SU-DHL-6 (cell line): ENCODE measurements at regions not wholly inside any gene's neighbourhood (a gene's known extent, or its start where the extent isn't known, plus 50 kb on each side); places are given as distances from the start of the nearest gene placed in this dataset.

Experiments
- H2AFZ ChIP-seq: fragments of 200-600 bp; sonication (generic); 2 replicates; pipeline ENCODE4 v1.6.1; 2014; ENCODE audit warnings: low read depth, mild to moderate bottlenecking, moderate library complexity, mixed read lengths, antibody characterized with exemption, low read length; ENCODE audit not compliant: severe bottlenecking
- H3F3A ChIP-seq: fragments of 200-600 bp; shearing (Covaris generic); 2 replicates; pipeline ENCODE4 v1.6.0; 2016; ENCODE audit warnings: antibody characterized with exemption, mild to moderate bottlenecking; ENCODE audit not compliant: insufficient read depth
- H3K27ac ChIP-seq: fragments of 200-600 bp; sonication (generic); 2 replicates; pipeline ENCODE4 v1.5.1; 2016; ENCODE audit warnings: low read depth, mild to moderate bottlenecking, low read length, moderate library complexity, mixed read lengths
- H3K27me3 ChIP-seq: fragments of 200-600 bp; sonication (generic), shearing (Covaris generic); 2 replicates; pipeline ENCODE4 v1.6.0; 2014; ENCODE audit warnings: mild to moderate bottlenecking, low read length
- H3K36me3 ChIP-seq: fragments of 200-600 bp; sonication (generic); 2 replicates; pipeline ENCODE4 v1.6.1; 2014; ENCODE audit warnings: mild to moderate bottlenecking, low read length, mixed read lengths
- H3K4me2 ChIP-seq: fragments of 300-600, 200-600 bp; shearing (Covaris generic), sonication (generic); 2 replicates; pipeline ENCODE4 v1.6.0; 2014; ENCODE audit warnings: low read length, low read depth, mild to moderate bottlenecking; ENCODE audit not compliant: poor library complexity, severe bottlenecking
- H3K4me3 ChIP-seq: fragments of 200-600 bp; sonication (generic); 2 replicates; pipeline ENCODE4 v1.5.1; 2014; ENCODE audit warnings: antibody characterized with exemption, low read length, mild to moderate bottlenecking, mixed read lengths; ENCODE audit not compliant: insufficient read depth, poor library complexity, severe bottlenecking
- H3K79me2 ChIP-seq: fragments of 200-600 bp; sonication (generic); 2 replicates; pipeline ENCODE4 v1.6.1; 2014; ENCODE audit warnings: mild to moderate bottlenecking, low read length, moderate library complexity; ENCODE audit not compliant: insufficient read depth
- H3K9ac ChIP-seq: fragments of 200-600 bp; sonication (generic); 2 replicates; pipeline ENCODE4 v1.7.0; 2014; ENCODE audit warnings: mild to moderate bottlenecking, low read length
- H3K9me2 ChIP-seq: fragments of 200-600 bp; sonication (generic); replicated peaks from 2 replicates; pipeline ENCODE4 v1.6.1; 2014; ENCODE audit warnings: low read length; ENCODE audit not compliant: insufficient read depth
- H3K9me3 ChIP-seq: fragments of 200-600 bp; sonication (generic); 2 replicates; pipeline ENCODE4 v1.6.1; 2014; ENCODE audit warnings: low read length, mixed read lengths; ENCODE audit not compliant: insufficient read depth
- H4K20me1 ChIP-seq: fragments of 200-600 bp; sonication (generic); 2 replicates; pipeline ENCODE4 v1.6.1; 2014; ENCODE audit warnings: low read depth, mild to moderate bottlenecking, antibody characterized with exemption, low read length, moderate library complexity, mixed read lengths
- CTCF ChIP-seq: fragments of 200-600 bp; sonication (generic); IDR thresholded peaks from one replicate; pipeline ENCODE4 v1.5.1; 2017; ENCODE audit warnings: antibody characterized with exemption, mild to moderate bottlenecking, low read length, moderate library complexity; ENCODE audit not compliant: insufficient read depth, poor library complexity, severe bottlenecking
- EZH2phosphoT487 ChIP-seq: fragments of 200-600 bp; sonication (generic), shearing (Covaris generic); conservative IDR thresholded peaks from 2 replicates; pipeline ENCODE4 v1.6.1; 2018; ENCODE audit warnings: mild to moderate bottlenecking, antibody characterized with exemption, low read length, moderate library complexity, mixed read lengths

GRCh38 chr6:134823710-134824034 lies 126.2 kb downstream of the ALDH8A1 start:
- no peaks in the 10 kb centered on the region for H3K79me2 ChIP-seq
- no peaks in the 10 kb centered on the region for H3K9me2 ChIP-seq
- no peaks in the 10 kb centered on the region for H4K20me1 ChIP-seq
- H3K27ac ChIP-seq, result no peak overlapping the region
- H3K4me2 ChIP-seq, result no peak overlapping the region
- H3F3A ChIP-seq, result no peaks in the 10 kb centered on the region
- H3K36me3 ChIP-seq, result no peaks in the 10 kb centered on the region
- H3K4me3 ChIP-seq, result no peak overlapping the region
- no peak overlapping the region for H2AFZ ChIP-seq
- H3K9me3 ChIP-seq, result no peaks in the 10 kb centered on the region
- H3K27me3 ChIP-seq, result no peaks in the 10 kb centered on the region
- H3K9ac ChIP-seq, result no peak overlapping the region
- no peak for TF ChIP-seq EZH2phosphoT487
- no peak for TF ChIP-seq CTCF

- H2AFZ ChIP-seq, result no peak overlapping the region
- H3K4me2 ChIP-seq, result no peak overlapping the region
- peak; percentile 49 for TF ChIP-seq CTCF
- no peak for TF ChIP-seq EZH2phosphoT487
These were observed 126.8 kb downstream of the ALDH8A1 start for GRCh38 chr6:134822920-134823709.

GRCh38 chr6:134821928-134822864 lies 127.7 kb downstream of the ALDH8A1 start:
- H3K9ac ChIP-seq, result no peak overlapping the region
- H3K9me3 ChIP-seq, result no peaks in the 10 kb centered on the region
- no peaks in the 10 kb centered on the region for H3K27me3 ChIP-seq
- no peak overlapping the region for H3K4me2 ChIP-seq
- no peak overlapping the region for H3K4me3 ChIP-seq
- H2AFZ ChIP-seq, result no peak overlapping the region
- no peaks in the 10 kb centered on the region for H3F3A ChIP-seq
- TF ChIP-seq EZH2phosphoT487, result no peak
- no peak for TF ChIP-seq CTCF
- H3K9me2 ChIP-seq, result no peaks in the 10 kb centered on the region
- H3K36me3 ChIP-seq, result no peaks in the 10 kb centered on the region
- no peaks in the 10 kb centered on the region for H3K79me2 ChIP-seq
- no peaks in the 10 kb centered on the region for H4K20me1 ChIP-seq
- H3K27ac ChIP-seq, result no peak overlapping the region

More at GRCh38 chr6:134822920-134823709, 126.8 kb downstream of the ALDH8A1 start:
- Histone ChIP-seq H3K4me3 (no peak overlapping the region), H3F3A (no peaks in the 10 kb centered on the region), H3K9me2 (no peaks in the 10 kb centered on the region), H3K36me3 (no peaks in the 10 kb centered on the region), H3K27ac (no peak overlapping the region), H3K27me3 (no peaks in the 10 kb centered on the region), H4K20me1 (no peaks in the 10 kb centered on the region), H3K9me3 (no peaks in the 10 kb centered on the region), H3K79me2 (no peaks in the 10 kb centered on the region), H3K9ac (no peak overlapping the region)
